ENCODE measurements at regions not wholly inside any gene's neighbourhood (a gene's known extent, or its start where the extent isn't known, plus 50 kb on each side); places are given as distances from the start of the nearest gene placed in this dataset.

GRCh38 chr16:62135446-62135845 lies 99.2 kb upstream of the CDH8 start:
- peaks cover 5 to 18% (median 13%) of the 10 kb centered on the region in 4 donors for H3K9me3 ChIP-seq
- DNase-seq = no peak
- no peaks in the 10 kb centered on the region for H3K27me3 ChIP-seq
- no peaks in the 10 kb centered on the region for H3K36me3 ChIP-seq
- 69 to 83% (median 79%) methylated on average over 1 of the region's 1 CpG for WGBS, 5 donors
- intact Hi-C loops (cut with DNase I; ENCODE audit: low total_unique reads) = no loop called here
- TF ChIP-seq POLR2A (IDR thresholded peaks at IDR 0.05) (no peak), EP300 (IDR thresholded peaks at IDR 0.05) (no peak), CTCF (IDR thresholded peaks at IDR 0.05) (no peak), POLR2AphosphoS5 (IDR thresholded peaks at IDR 0.05) (no peak)
- no peak overlapping the region for H3K27ac ChIP-seq
- H3K4me1 ChIP-seq = no peaks in the 10 kb centered on the region
- H3K4me3 ChIP-seq = no peak overlapping the region

- no peak overlapping the region for H3K27ac ChIP-seq
- no peaks in the 10 kb centered on the region for H3K27me3 ChIP-seq
- H3K4me3 ChIP-seq = no peak overlapping the region
- DNase-seq = no peak
- TF ChIP-seq POLR2AphosphoS5 (IDR thresholded peaks at IDR 0.05) (no peak), CTCF (IDR thresholded peaks at IDR 0.05) (no peak), POLR2A (IDR thresholded peaks at IDR 0.05) (no peak), EP300 (IDR thresholded peaks at IDR 0.05) (no peak)
- H3K4me1 ChIP-seq = no peaks in the 10 kb centered on the region
- peaks cover 5 to 18% (median 13%) of the 10 kb centered on the region in 4 donors for H3K9me3 ChIP-seq
- no peaks in the 10 kb centered on the region for H3K36me3 ChIP-seq
- intact Hi-C loops (cut with DNase I; ENCODE audit: low total_unique reads) = no loop called here
- WGBS, 5 donors = 68 to 75% (median 74%) methylated on average over 4 of the region's 4 CpGs
Observed at GRCh38 chr16:62130101-62130500, 93.9 kb upstream of the CDH8 start.

- no peak for DNase-seq
- Histone ChIP-seq H3K4me3 (no peak overlapping the region), H3K36me3 (no peaks in the 10 kb centered on the region), H3K27me3 (no peaks in the 10 kb centered on the region), H3K9me3 (no peaks in the 10 kb centered on the region), H3K4me1 (no peaks in the 10 kb centered on the region), H3K27ac (no peak overlapping the region)
- no peak for TF ChIP-seq CTCF (IDR thresholded peaks at IDR 0.05)
- TF ChIP-seq EP300 (IDR thresholded peaks at IDR 0.05) = no peak
- no peak for TF ChIP-seq POLR2A (IDR thresholded peaks at IDR 0.05)
- no peak for TF ChIP-seq POLR2AphosphoS5 (IDR thresholded peaks at IDR 0.05)
- 83 to 92% (median 89%) methylated on average over 1 of the region's 1 CpG for WGBS, 5 donors
- intact Hi-C loops (cut with DNase I; ENCODE audit: low total_unique reads) = no loop called here
Observed at GRCh38 chr16:62105244-62105643, 69.0 kb upstream of the CDH8 start.

- WGBS, 5 donors = 90 to 98% (median 92%) methylated on average over 1 of the region's 1 CpG
- Histone ChIP-seq H3K4me1 (no peaks in the 10 kb centered on the region), H3K4me3 (no peak overlapping the region), H3K27me3 (no peaks in the 10 kb centered on the region), H3K9me3 (peaks cover 0 to 4% (median 0%) of the 10 kb centered on the region in 4 donors), H3K27ac (no peak overlapping the region), H3K36me3 (no peaks in the 10 kb centered on the region)
- intact Hi-C loops (cut with DNase I; ENCODE audit: low total_unique reads) = no loop called here
- TF ChIP-seq POLR2A (IDR thresholded peaks at IDR 0.05) (no peak), EP300 (IDR thresholded peaks at IDR 0.05) (no peak), CTCF (IDR thresholded peaks at IDR 0.05) (no peak), POLR2AphosphoS5 (IDR thresholded peaks at IDR 0.05) (no peak)
- DNase-seq = no peak
Observed at GRCh38 chr16:62102588-62102987, 66.3 kb upstream of the CDH8 start.

Measured in stomach (tissue), 8 donors.